Glomerular endothelial cell (primary cell): ENCODE measurements at regions not wholly inside any gene's neighbourhood (a gene's known extent, or its start where the extent isn't known, plus 50 kb on each side); places are given as distances from the start of the nearest gene placed in this dataset.
"Not testable (repeated sequence)": the region's sequence is repeated elsewhere in the genome, so short reads cannot be mapped to it uniquely, and the experiment has no call there.

Experiments used
- DNase-seq: peaks from one replicate; pipeline ENCODE4 v3.0.0-alpha.2; 2011; ENCODE audit warnings: low read depth, low spot score; ENCODE audit errors: extremely low read depth

- no peak for DNase-seq
Measured at GRCh38 chr5:172530878-172531703, 76.8 kb upstream of the SH3PXD2B start.

- DNase-seq, result no peak
Measured at GRCh38 chr5:172530406-172530805, 76.1 kb upstream of the SH3PXD2B start.

GRCh38 chr5:172529896-172530295 is 75.6 kb upstream of the SH3PXD2B start:
- DNase-seq, result no peak

- DNase-seq, result no peak
Measured at GRCh38 chr5:172528440-172528839, 74.1 kb upstream of the SH3PXD2B start.

GRCh38 chr5:172527559-172527958 is 73.2 kb upstream of the SH3PXD2B start:
- DNase-seq, result no peak

GRCh38 chr5:172525996-172526360 is 71.7 kb upstream of the SH3PXD2B start:
- DNase-seq, result no peak

GRCh38 chr5:172525307-172525995 is 71.1 kb upstream of the SH3PXD2B start:
- no peak for DNase-seq

- no peak for DNase-seq
Measured at GRCh38 chr5:172524573-172525021, 70.3 kb upstream of the SH3PXD2B start.

- no peak for DNase-seq
Measured at GRCh38 chr5:172523146-172523745, 68.9 kb upstream of the SH3PXD2B start.

GRCh38 chr5:172521338-172521932 is 67.1 kb upstream of the SH3PXD2B start:
- DNase-seq, result no peak

- no peak for DNase-seq
Measured at GRCh38 chr5:172511952-172512351, 57.6 kb upstream of the SH3PXD2B start.

- no peak for DNase-seq
Measured at GRCh38 chr5:172509405-172509781, 55.1 kb upstream of the SH3PXD2B start.

GRCh38 chr5:172508471-172509404 is 54.4 kb upstream of the SH3PXD2B start:
- DNase-seq, result no peak

- not testable (repeated sequence) for DNase-seq
Measured at GRCh38 chr5:172507485-172507884, 53.2 kb upstream of the SH3PXD2B start.

GRCh38 chr5:172506921-172507320 is 52.6 kb upstream of the SH3PXD2B start:
- no peak for DNase-seq

- DNase-seq, result no peak
Measured at GRCh38 chr5:172506251-172506650, 51.9 kb upstream of the SH3PXD2B start.

GRCh38 chr5:172505845-172506244 is 51.5 kb upstream of the SH3PXD2B start:
- DNase-seq, result no peak

GRCh38 chr5:172505403-172505759 is 51.1 kb upstream of the SH3PXD2B start:
- no peak for DNase-seq

- no peak for DNase-seq
Measured at GRCh38 chr5:172504701-172505402, 50.5 kb upstream of the SH3PXD2B start.
